Stimulated activated naive B cell treated with anti-CD40 and anti-IgM and Interleukin-4, amounts not matched to agents 10 μg/mL and 1 μg/mL and 100 μg/mL, for 72 hours (primary cell): ENCODE measurements at regions not wholly inside any gene's neighbourhood (a gene's known extent, or its start where the extent isn't known, plus 50 kb on each side); places are given as distances from the start of the nearest gene placed in this dataset.

Experiments
- ATAC-seq, 2 donors: fragments of 150-1000 bp; cut with Tn5 transposase; replicated peaks; 2 replicates each; pipeline ENCODE4 v1.10.0; 2021; ENCODE audit warnings: moderate library complexity in 1 of 2
- DNase-seq: peaks from one replicate; pipeline ENCODE4 v3.0.0; 2021
- H3K27ac Mint-ChIP-seq: one replicate; pipeline ENCODE4 v1.8.0; 2022; ENCODE audit warnings: mild to moderate bottlenecking, mixed read lengths
- H3K27me3 Mint-ChIP-seq, 2 donors: one replicate each; pipeline ENCODE4 v1.8.0; 2022; ENCODE audit warnings: mixed read lengths in 2 of 2
- H3K36me3 Mint-ChIP-seq, 2 donors: one replicate each; pipeline ENCODE4 v1.8.0; 2022; ENCODE audit warnings: mixed read lengths in 2 of 2, mild to moderate bottlenecking in 1 of 2
- H3K4me1 Mint-ChIP-seq, 2 donors: one replicate each; pipeline ENCODE4 v1.8.0; 2022; ENCODE audit warnings: mixed read lengths in 2 of 2, mild to moderate bottlenecking in 1 of 2
- H3K4me3 Mint-ChIP-seq, 2 donors: one replicate each; pipeline ENCODE4 v1.8.0; 2022; ENCODE audit warnings: mild to moderate bottlenecking in 2 of 2, mixed read lengths in 2 of 2, moderate library complexity in 1 of 2
- H3K9me3 Mint-ChIP-seq, 2 donors: one replicate each; pipeline ENCODE4 v1.8.0; 2022; ENCODE audit warnings: mixed read lengths in 2 of 2, mild to moderate bottlenecking in 1 of 2

DNA sequence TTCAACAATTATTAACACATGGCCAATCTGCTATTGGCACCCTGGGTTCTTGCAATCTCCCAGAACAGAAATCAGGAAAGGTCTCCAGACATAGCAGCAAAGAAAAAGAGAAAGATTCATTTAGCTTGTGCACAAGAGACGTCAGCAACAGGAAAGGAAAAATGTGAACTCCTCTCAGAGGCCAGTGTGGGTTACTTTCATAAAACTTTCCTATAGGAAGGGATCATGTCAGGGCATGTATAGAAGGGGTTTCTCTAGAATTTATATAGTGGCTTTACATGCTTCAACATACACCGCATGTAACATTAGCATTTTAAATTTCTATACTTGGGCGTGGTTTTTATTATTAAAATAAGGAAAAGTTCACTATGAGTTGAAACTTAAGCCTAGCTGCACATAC, 725.1 kb downstream of the SORCS1 start:
- Mint-ChIP-seq H3K36me3 (no peaks in the 10 kb centered on the region), H3K27ac (no peak overlapping the region), H3K9me3 (peaks cover 0 to 6% of the 10 kb centered on the region in 2 donors), H3K4me3 (no peak overlapping the region), H3K4me1 (no peaks in the 10 kb centered on the region), H3K27me3 (no peaks in the 10 kb centered on the region)
- DNase-seq (no peak), ATAC-seq (no peak)

GRCh38 chr10:106438386-106438785, 726.1 kb downstream of the SORCS1 start:
- H3K9me3 Mint-ChIP-seq = peaks cover 0 to 3% of the 10 kb centered on the region in 2 donors

DNA sequence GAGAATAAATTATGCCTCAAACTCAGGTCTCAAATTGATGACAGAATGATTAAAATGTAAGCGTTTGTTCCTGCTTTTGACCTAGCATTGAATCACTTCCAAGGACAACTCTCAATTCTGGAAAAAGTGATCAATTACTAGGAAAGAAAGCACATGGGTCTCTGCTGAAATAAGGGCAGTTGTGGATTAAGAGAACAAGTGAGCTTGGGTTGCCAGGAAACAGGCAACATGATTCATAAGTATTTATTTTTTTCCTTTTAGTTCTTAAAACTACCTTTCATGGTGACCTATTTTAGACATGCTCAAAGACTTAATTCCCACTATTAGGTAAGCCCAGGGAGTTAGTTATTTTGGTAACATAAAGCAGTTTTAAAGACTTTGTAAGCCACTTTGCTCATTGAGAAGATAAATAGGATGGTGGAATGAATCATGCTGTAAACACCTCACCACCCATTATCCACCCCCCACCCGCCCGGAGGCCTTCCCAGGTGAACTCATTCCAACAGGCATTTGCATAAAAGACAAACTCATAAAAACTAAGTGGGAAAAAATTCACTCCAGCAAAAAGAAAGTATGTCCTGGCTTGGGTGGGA, 728.3 kb downstream of the SORCS1 start:
- Mint-ChIP-seq H3K9me3 (no peaks in the 10 kb centered on the region), H3K27ac (no peak overlapping the region), H3K4me1 (no peaks in the 10 kb centered on the region), H3K36me3 (no peaks in the 10 kb centered on the region), H3K27me3 (no peaks in the 10 kb centered on the region), H3K4me3 (no peak overlapping the region)
- no peak for ATAC-seq
- no peak for DNase-seq

More at GRCh38 chr10:106438386-106438785, 726.1 kb downstream of the SORCS1 start:
- Mint-ChIP-seq H3K4me1 (no peaks in the 10 kb centered on the region), H3K27ac (no peak overlapping the region), H3K27me3 (no peaks in the 10 kb centered on the region), H3K4me3 (no peak overlapping the region), H3K36me3 (no peaks in the 10 kb centered on the region)
- DNase-seq (no peak), ATAC-seq (no peak)

GRCh38 chr10:106435081-106435480, 729.4 kb downstream of the SORCS1 start:
- ATAC-seq = no peak
- no peaks in the 10 kb centered on the region for H3K9me3 Mint-ChIP-seq

GRCh38 chr10:106424981-106425380, 739.5 kb downstream of the SORCS1 start:
- H3K36me3 Mint-ChIP-seq = no peaks in the 10 kb centered on the region

More at GRCh38 chr10:106435081-106435480, 729.4 kb downstream of the SORCS1 start:
- no peak overlapping the region for H3K27ac Mint-ChIP-seq
- no peak for DNase-seq
- H3K4me1 Mint-ChIP-seq = no peaks in the 10 kb centered on the region
- H3K4me3 Mint-ChIP-seq = no peak overlapping the region
- no peaks in the 10 kb centered on the region for H3K27me3 Mint-ChIP-seq
- no peaks in the 10 kb centered on the region for H3K36me3 Mint-ChIP-seq

DNA sequence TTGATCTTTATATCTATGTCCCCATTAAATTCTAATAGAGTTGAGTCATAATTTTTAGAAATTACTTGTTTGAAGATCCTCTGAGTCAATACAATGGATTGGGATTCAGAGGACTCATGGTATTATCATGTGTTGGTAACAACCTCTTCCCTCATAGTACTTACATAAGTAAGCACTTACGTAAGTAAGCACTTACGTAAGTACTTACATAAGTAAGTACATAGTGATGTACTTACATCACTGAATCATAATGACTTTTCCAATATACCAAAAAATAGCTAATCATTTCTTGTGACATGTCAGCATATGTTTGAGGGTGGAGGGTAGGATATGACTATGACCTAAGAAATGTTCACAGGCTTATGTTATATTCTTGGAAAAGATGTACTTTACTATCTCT, 740.5 kb downstream of the SORCS1 start:
- Mint-ChIP-seq H3K36me3 (no peaks in the 10 kb centered on the region), H3K4me3 (no peak overlapping the region), H3K27me3 (no peaks in the 10 kb centered on the region), H3K27ac (no peak overlapping the region), H3K4me1 (no peaks in the 10 kb centered on the region), H3K9me3 (no peaks in the 10 kb centered on the region)
- no peak for DNase-seq
- no peak for ATAC-seq

More at GRCh38 chr10:106424981-106425380, 739.5 kb downstream of the SORCS1 start:
- ATAC-seq = no peak
- no peak overlapping the region for H3K4me3 Mint-ChIP-seq
- DNase-seq = no peak
- no peak overlapping the region for H3K27ac Mint-ChIP-seq
- no peaks in the 10 kb centered on the region for H3K9me3 Mint-ChIP-seq
- H3K4me1 Mint-ChIP-seq = no peaks in the 10 kb centered on the region
- H3K27me3 Mint-ChIP-seq = no peaks in the 10 kb centered on the region

- Mint-ChIP-seq H3K36me3 (no peaks in the 10 kb centered on the region), H3K9me3 (no peaks in the 10 kb centered on the region), H3K27me3 (no peaks in the 10 kb centered on the region), H3K4me1 (no peaks in the 10 kb centered on the region), H3K4me3 (no peak overlapping the region), H3K27ac (no peak overlapping the region)
- DNase-seq (no peak), ATAC-seq (no peak)
Measured at GRCh38 chr10:106410331-106410730, 754.2 kb downstream of the SORCS1 start.

DNA sequence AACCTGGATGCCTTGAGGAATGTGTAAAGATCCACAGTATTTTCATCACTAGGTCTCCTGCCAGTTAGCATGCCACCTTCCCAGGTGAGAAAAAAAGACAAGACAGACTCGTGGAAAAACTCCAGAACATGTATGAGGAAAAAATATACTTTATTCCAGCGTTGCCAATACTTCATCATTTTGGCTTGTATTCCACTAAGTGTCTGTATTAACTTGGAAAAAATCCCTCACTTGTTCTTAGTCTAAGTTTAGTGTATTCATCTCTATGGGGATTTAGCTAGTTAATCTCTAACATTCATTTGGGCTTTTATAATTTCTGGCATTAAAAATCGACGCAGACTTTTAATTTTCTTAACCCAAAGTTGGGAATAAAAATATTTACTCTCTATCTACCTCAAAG, 759.4 kb downstream of the SORCS1 start:
- DNase-seq = no peak
- no peak overlapping the region for H3K4me3 Mint-ChIP-seq
- no peak overlapping the region for H3K27ac Mint-ChIP-seq
- no peaks in the 10 kb centered on the region for H3K27me3 Mint-ChIP-seq
- H3K4me1 Mint-ChIP-seq = no peaks in the 10 kb centered on the region
- no peaks in the 10 kb centered on the region for H3K9me3 Mint-ChIP-seq
- H3K36me3 Mint-ChIP-seq = no peaks in the 10 kb centered on the region
- ATAC-seq = no peak

- Mint-ChIP-seq H3K27ac (no peak overlapping the region), H3K9me3 (peaks cover 0 to 1% of the 10 kb centered on the region in 2 donors), H3K36me3 (no peaks in the 10 kb centered on the region), H3K27me3 (no peaks in the 10 kb centered on the region), H3K4me3 (no peak overlapping the region), H3K4me1 (no peaks in the 10 kb centered on the region)
- no peak for DNase-seq
- ATAC-seq = no peak
Measured at GRCh38 chr10:106402458-106402857, 762.0 kb downstream of the SORCS1 start.

- DNase-seq = no peak
- H3K36me3 Mint-ChIP-seq = no peaks in the 10 kb centered on the region
- ATAC-seq = no peak
- H3K27me3 Mint-ChIP-seq = no peaks in the 10 kb centered on the region
- H3K4me3 Mint-ChIP-seq = no peak overlapping the region
- no peak overlapping the region for H3K27ac Mint-ChIP-seq
- no peaks in the 10 kb centered on the region for H3K4me1 Mint-ChIP-seq
- peaks cover 0 to 1% of the 10 kb centered on the region in 2 donors for H3K9me3 Mint-ChIP-seq
Measured at GRCh38 chr10:106401967-106402366, 762.5 kb downstream of the SORCS1 start.

DNA sequence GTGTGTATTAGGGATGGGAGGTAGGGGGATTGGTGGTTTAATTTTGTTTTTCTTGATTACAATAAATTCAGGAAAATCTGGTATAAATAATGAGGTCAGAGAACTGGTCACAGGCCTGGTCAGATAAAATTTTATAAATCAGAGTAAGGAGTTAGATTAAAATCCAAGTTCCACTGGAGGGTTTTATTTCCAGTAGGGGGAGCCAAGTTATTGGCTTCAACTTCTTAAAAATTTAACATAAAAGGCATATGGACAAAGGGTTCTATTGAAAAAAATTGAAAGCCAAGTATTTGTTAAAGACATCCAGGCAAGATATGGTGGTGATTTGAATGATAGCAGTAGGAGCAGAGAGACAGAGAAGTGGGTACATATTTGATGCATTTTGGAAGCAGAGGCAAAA, 763.3 kb downstream of the SORCS1 start:
- Mint-ChIP-seq H3K4me3 (no peak overlapping the region), H3K36me3 (no peaks in the 10 kb centered on the region), H3K27me3 (no peaks in the 10 kb centered on the region), H3K9me3 (peaks cover 0 to 1% of the 10 kb centered on the region in 2 donors), H3K27ac (no peak overlapping the region), H3K4me1 (no peaks in the 10 kb centered on the region)
- DNase-seq (no peak), ATAC-seq (no peak)

DNA sequence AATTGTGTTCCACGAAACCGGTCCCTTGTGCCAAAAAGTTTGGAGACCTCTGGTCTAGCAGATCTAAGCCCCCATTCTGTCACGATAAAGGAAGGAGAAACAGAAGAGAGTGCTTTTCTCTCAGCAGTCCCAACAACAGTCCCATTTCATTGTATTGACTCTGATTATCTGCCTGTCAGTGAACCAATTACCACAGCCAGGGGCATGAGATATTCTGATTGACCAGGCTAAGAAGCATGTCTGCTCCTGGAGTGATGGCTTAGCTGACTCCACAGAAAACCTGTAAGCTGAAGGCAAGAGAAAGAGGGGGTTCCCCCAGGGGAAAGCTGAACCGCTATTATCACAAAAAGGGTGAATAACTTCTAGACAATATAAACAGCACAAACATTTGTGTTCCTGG, 765.4 kb downstream of the SORCS1 start:
- no peaks in the 10 kb centered on the region for H3K27me3 Mint-ChIP-seq
- no peak overlapping the region for H3K4me3 Mint-ChIP-seq
- H3K36me3 Mint-ChIP-seq = no peaks in the 10 kb centered on the region
- no peak overlapping the region for H3K27ac Mint-ChIP-seq
- ATAC-seq (no peak), DNase-seq (no peak)
- H3K9me3 Mint-ChIP-seq = peaks cover 0 to 1% of the 10 kb centered on the region in 2 donors
- H3K4me1 Mint-ChIP-seq = no peaks in the 10 kb centered on the region

DNA sequence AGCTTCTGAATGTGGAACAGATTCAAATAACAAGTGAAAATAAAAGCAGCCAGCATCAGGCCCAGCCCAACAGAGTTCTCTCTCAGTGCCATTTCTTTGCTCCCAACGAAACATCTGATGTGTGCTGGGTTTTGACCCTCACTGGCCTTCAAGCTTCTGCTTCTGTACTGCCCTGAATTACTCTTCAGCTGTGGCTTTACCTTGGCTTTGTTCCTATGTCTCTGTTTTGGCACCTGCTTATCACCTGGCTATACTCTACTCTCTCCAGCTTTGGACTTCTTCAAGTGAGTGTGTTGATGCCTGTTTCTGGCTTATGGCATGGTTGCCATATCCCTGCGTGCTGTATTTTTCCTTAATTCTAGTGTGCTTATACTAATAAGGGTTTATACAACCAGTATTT, 768.3 kb downstream of the SORCS1 start:
- Mint-ChIP-seq H3K4me3 (no peak overlapping the region), H3K4me1 (no peaks in the 10 kb centered on the region), H3K27me3 (no peaks in the 10 kb centered on the region), H3K27ac (no peak overlapping the region), H3K9me3 (peaks cover 0 to 1% of the 10 kb centered on the region in 2 donors), H3K36me3 (no peaks in the 10 kb centered on the region)
- DNase-seq = no peak
- ATAC-seq = no peak

DNA sequence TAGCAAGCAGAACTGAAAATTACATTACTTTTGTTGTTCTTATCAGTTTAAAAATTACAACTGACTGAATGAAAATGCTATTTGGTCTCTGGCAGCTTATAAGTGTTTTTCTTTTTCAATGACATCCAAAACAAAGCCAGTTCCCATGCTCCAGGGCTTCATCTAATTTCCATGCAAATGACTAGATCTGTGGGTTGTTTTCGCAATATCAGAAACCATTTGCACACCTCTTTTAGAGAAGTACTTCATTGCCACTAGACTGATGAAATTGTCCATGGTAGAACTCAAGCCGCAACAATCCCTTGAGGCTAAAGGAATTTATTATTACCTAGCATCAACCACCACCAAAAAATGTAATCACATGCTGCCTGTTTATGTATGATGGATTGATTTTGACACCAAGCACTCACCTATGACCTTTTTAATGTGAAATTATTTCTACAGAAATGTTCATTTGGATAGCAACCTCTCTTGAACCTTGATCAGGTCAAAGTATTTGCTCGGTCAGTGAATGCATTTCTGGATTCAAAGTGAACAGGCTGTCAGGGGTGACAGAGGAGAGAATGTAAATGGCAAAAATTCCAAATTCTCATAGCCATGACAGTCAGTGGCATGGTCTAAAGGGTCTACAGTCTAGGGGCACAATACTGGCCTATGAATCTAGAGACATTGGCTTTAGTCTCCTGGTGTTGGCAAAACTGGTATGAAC, 769.3 kb downstream of the SORCS1 start:
- ATAC-seq = no peak
- no peak for DNase-seq
- Mint-ChIP-seq H3K36me3 (no peaks in the 10 kb centered on the region), H3K9me3 (peaks cover 0 to 1% of the 10 kb centered on the region in 2 donors), H3K4me1 (no peaks in the 10 kb centered on the region), H3K27ac (no peak overlapping the region), H3K27me3 (no peaks in the 10 kb centered on the region), H3K4me3 (no peak overlapping the region)

GRCh38 chr10:106392778-106393177, 771.7 kb downstream of the SORCS1 start:
- H3K27ac Mint-ChIP-seq = no peak overlapping the region
- DNase-seq = no peak

More at GRCh38 chr10:106392778-106393177, 771.7 kb downstream of the SORCS1 start:
- no peaks in the 10 kb centered on the region for H3K36me3 Mint-ChIP-seq
- no peaks in the 10 kb centered on the region for H3K27me3 Mint-ChIP-seq
- peak in 1 of 2 donors; percentile 16 for ATAC-seq
- H3K9me3 Mint-ChIP-seq = no peaks in the 10 kb centered on the region
- no peak overlapping the region for H3K4me3 Mint-ChIP-seq
- H3K4me1 Mint-ChIP-seq = no peaks in the 10 kb centered on the region
